ENCODE measurements at regions not wholly inside any gene's neighbourhood (a gene's known extent, or its start where the extent isn't known, plus 50 kb on each side); places are given as distances from the start of the nearest gene placed in this dataset.

DNA sequence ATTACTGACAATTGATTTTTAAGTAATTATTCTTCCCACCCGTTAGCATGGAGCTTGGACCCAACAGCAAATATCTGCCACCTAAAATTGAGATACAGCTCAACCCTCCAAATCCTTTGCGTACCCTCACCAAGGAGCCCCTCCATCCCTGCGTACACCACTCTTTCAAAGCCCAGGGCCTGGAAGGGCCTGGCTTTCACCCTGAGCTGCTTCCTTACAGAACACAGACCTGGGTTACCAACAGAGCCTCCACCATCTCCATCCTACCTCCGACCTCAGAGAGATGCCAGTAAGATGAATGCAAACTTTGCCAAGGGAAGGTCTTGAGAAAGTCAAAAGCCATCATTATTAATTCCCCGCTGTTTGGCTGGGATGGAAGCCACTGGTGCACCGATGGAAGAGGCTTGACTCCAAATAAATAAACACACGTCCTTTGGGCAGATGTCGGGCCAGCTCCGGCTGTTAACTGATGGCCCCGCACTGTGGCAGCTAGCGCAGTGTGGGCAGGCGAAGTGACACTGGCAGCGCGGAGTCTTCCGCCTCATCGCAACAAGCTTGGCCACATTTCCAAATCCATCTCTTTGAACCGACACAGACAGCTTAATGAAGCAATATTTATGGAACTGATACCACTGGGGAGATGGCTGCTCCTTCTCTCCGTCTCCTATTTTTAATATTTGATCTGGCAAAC lies 150.2 kb upstream of the VSTM2B start:
- no peak for DNase-seq

DNA sequence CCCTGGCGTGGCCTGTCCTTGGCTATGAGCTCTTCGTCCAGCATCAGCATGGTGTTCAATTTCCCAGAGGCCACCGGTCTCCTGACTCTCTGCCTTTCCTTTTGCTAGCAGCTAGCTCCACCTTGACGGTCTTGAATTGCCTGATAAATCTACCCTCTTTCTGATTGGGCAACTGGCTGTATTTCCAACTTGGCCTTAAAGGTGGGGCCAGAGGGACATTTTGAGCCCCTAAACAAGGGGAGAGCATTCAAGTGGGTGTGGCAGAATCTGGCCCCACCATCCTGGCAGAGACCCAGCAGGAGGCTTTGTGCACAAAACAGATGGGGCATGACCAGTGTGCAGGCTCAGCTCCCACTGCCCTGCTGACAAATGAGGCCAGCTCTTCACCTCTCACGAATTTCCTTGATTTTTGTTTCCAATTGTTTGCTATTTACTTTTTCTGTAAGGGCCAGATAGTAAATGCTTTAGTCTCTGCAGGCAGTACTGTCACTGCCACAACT lies 148.9 kb upstream of the VSTM2B start:
- DNase-seq: no peak

DNA sequence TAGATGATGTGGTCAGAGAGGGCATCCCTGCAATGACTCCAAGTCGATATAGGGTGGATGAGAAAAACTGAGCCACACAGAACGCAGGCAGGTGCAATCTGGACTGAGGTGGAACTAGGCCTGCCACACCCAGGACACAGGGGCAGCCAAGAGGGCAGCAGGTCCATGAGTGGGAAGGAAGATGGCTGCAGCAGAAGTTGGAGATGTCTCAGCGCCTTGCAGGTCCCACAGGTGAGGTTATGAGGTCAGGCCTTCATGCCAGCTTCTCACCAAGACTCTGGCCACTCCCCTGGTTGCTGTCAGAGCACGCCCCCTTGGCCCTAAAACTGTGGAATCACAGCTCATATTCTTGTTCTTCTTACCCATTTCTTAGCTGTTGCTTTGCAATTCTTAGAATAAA lies 147.7 kb upstream of the VSTM2B start:
- no peak for DNase-seq

DNA sequence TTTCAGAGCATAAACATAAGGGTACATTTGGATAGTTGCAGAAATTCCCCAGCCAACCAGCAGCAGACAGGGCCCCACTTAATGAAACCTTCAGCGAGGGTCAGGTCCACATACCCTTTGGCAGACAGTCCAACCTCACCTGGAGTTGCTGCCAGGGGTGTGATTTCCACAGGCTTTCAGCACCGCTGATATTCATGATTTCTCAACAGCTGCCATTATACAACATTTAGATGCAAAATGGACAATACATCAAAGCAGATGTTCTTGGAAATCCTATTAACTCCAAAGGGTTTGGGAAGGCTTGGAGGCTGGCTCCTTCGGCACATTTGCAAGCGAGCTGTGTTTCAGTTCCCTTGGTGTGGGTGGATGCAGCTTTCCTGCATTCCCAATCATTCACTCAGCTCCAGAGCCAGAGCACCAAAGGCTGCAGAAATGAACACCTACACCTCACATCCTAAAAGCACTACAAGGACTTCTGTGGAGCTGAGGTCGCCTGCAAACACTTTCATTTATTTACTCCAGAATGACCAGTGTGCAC lies 147.2 kb upstream of the VSTM2B start:
- no peak for DNase-seq

DNA sequence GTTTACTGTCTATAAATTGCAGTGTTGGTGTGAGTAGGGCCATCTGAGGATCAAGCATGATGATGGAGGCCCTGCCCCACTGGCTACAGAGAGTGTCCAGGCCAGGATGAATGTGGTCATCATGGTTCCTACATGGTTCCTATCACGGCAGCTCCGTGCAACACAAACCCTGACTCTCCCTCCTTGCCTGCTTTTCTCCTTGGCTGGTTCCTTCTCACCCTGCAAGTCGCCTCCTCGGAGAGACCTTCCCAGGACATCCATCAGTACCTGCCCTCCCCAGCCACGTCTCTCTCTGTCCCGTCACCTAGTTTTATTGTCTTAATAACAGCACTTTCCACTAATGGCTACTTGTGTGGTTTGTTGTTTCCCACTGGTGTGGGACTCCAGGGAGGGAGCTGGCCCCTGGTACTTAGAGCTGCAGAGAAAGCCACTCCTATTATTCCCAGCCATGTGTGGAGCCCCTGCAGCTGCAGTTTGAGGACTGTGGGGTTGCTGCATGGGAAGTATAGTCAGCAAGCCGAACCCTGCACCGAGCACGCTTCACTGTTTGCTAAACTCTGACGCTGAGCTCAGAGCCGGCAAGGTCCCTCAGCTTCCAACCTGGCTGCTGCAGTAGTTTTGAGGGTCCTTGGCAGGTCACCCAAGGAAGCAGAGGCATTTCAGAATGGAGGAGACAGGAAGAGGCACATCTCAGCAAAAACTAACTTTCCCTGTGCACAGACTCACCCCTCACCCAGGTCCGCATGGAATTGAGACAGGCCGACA lies 146.4 kb upstream of the VSTM2B start:
- no peak for DNase-seq

DNA sequence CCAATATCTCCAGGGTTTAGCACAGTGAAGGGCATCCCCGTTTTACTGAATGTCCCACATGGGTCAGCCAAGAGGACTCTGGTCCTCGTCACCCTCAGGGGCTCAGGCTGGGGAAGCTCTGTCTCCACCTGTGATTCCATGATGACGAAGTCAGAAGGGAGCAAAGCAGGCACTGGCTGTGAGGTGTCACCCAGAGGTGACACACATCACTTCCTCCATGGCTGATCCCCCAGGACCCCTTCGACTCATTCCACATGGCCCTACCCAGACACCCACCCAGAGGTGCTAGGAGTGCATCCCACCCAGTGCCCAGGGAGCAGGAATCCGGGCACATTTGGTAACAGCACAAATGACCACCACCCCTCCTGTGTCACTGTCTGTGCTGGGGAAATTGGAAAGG lies 145.2 kb upstream of the VSTM2B start:
- no peak for DNase-seq

DNA sequence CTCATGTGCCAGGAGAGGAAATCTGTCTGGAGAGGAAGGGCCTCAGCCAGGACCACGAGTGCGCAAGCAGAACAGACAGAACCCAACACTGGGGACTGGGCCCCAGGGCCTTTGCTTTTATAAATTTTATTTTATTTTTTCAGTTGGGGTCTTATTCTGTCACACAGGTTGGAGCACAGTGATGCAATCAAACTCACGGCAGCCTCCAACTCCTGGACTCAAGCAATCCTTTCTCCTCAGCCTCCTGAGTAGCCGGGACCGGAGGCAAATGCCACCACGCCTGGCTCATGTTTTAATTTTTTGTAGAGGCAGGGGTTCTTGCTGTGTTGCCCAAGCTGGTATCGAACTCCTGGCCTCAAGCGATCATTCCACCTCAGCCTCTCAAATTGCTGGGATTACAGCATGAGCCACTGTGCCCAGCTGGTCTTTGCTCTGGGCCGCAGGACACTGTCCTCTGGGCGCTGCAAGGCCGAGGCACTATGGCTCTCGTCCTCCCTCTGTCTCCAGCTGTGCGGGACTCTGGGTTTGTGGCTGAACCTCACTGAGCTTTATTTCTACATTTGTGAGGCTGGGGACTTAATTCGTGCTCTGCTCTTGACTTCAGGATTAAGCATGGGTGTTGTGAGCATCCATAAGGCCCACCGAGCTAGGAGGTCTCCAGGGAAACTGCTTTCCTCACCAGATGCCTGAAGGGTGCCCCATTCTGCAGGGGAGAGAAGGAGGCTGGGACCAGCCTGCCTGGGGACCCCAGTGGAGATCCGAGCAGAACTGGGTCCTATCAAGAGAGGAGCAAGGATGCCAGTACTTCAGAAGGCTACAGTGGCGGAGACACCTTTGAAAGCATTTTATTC lies 144.2 kb upstream of the VSTM2B start:
- no peak for DNase-seq

DNA sequence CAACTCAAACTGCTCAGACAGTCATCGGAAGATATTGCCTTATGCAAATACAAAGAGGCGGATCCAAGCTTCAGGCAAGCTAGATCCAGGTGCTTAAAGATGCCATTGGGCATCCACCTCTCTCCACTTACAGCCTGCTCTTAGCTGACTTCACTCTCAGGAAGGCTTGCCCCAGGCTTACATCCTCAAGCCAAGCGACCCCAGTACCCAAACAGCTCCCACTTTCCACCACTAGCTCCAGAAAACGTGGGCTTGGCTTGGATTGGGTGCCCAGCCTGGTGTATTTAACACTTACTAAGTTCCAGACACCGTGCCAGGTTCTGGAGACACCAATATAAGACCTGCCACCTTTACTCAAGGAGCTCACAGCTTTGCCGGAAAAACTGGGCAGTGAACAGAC lies 142.1 kb upstream of the VSTM2B start:
- no peak for DNase-seq

DNA sequence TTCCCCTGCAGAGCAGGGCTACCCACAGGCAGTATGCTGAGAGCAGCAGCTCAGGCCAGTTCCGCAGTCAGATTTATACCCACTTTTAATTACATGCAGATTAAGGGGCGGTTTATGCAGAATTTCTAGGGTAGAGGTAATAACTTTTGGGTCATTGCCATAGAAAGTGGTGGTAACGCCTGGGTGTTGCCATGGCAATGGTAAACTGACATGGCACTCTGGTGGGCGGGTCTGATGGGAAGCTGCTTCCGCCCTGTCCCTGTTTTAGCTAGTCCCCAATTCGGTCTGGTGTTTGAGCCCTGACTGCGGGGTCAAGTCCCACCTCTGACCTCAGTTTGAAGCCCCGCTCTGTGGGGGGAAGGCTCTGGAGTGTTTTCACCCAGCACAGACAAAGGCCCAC lies 141.1 kb upstream of the VSTM2B start:
- no peak for DNase-seq

DNA sequence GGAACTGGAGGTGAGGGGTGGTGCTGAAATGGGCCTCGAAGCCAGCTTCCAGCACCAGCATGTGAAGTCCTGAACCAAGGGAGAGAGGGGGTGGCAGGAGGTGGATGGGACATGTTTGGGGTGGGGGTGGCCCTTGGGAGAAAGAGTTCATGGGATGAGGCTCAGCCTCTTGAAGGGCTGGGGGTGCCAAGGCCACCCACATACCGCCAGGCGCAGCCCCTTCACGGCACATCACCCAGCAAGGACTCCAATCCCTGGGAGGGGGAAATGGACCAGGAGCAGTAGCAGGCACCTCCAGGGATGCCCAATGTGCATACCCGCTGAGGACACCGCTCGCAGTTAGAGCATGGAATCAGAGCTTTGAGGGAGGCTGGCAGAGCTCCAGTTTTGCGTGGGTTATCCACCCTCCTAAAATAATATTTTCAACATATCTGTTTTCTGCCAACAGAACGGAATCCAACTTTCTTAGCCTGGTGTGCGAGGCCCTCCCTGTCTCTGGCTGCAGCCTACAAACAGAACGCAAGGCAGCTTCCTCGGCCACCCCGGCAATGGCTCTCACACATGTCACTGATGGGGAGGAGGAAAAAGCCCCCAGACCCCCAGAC lies 140.5 kb upstream of the VSTM2B start:
- DNase-seq: no peak

DNA sequence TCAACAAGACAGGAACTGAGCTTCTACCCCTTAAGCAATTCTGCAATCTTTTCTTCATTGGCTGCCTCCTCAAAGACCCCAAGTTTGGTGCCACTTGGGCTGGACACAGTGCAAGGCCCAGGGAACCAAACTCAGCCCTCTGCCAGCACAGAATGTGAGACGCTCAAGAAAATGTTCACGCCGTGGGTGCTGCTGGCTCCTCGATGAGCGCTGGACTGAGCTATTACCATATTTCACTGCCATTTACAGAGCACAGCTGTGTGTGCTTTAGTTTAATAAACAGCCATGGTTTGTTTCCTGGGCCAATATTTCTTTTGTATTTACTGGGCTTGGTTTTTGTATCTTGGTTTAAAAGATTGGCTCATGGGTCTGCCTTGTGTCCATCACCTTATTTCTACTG lies 138.8 kb upstream of the VSTM2B start:
- DNase-seq: no peak

DNA sequence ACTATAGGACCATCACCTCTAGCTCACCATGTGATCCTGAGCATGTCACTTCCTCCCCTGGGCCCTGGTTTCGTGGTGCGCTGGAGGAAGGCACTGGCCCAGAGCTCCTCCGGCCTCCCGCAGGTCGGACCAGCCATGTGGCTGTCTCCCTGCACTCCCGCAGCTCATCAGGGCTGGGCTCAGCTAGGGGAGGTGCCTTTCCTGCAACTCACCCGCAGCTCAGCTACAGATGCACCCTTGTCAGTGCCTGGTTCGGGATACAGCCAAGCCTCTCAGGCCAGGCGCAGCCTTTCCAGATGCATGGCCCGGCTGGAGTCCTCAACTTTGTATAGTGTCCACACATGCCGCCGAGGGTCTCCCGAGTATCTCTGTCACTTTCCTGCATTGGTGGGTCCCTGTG lies 138.2 kb upstream of the VSTM2B start:
- no peak for DNase-seq

DNA sequence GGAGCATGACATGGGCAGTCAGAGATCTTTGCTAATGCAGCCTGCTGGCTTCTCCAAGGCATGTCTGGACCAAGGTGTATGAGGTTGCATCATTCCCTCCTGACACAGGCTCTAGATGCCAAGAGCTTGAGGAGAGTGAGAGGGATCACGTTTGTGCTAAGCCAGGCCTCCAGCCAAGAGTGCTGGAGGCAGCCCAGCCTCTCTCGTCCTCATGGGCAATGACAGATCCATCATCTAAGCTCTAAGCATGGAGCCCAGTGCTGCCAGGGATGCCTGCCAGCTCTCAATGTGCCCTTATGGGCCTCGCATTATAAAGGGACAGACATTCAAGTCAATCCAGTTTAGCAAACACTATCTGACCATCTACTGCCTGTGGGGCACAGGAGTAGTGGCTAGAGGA lies 136.3 kb upstream of the VSTM2B start:
- DNase-seq: no peak

DNA sequence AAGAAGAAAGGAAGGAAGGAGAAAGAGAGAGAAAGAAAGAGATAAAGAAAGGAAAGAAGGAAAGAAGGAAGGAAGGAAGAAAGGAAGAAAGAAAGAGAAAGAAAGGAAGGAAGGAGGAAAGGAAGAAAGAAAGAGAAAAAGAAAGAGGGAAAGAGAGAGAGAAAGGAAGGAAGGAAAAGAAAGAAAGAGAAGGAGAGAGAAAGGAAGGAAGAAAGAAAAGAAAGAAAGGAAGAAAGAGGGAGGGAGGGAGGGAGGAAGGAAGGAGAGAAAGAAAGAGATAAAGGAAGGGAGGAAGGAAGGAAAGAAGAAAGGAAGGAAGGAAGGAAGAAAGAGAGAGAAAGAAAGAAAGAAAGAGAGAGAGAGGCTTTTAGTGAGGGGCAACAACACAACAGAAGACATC lies 135.1 kb upstream of the VSTM2B start:
- no peak for DNase-seq

DNA sequence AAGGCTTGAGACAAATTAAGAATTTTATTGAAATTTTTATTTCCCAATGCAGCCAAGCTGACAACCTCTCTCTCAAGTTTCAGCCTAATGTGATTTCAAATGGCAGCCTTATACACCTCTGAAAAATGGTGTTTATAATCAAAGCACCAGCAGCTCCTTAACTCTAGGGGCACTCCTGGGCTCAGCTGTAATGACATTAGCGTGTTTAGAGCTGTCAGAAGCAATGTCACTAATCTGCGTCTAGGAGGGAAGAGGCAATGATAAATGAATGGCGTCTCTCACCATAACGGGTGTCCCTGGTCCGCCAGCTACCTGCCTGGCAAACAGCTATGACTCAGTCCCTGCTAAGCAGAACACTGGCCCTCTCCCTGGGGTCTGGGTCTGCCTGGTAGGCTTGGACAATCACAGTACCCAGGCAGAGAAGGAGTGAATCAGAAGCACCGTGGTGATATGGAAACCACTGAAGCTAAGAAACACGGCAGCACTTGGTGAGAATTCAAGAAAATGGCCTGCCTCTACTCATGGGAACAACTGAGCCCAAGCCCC lies 131.8 kb upstream of the VSTM2B start:
- no peak for DNase-seq

DNA sequence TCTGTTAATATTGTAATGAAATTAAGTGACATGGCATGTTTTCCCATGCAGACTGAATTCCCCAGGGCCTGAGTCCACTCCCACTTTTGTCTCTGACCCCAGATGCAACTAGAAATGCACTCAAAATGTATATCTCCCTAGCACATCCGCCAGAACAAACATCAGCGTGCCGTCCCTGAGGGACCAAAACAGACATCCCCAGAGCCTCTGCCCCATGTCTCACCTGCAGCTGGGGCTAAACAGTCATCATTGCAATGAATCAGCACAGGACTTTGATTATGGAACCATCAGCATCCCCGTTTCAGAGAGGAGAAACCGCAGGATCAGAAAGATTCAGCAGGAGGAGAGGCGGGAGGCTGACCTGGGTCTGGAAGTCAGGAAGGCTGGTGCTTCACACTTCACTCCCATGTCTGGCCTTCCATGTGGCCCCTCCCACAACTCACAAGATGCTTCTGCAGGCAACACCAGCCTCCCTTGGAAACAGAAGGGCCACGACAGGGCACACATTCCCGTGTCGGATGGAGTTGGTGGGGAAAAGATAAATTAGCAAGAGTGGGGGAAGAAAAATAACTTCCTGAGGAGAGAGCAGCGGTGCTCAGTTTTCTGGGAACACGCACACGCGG lies 130.6 kb upstream of the VSTM2B start:
- DNase-seq: no peak

DNA sequence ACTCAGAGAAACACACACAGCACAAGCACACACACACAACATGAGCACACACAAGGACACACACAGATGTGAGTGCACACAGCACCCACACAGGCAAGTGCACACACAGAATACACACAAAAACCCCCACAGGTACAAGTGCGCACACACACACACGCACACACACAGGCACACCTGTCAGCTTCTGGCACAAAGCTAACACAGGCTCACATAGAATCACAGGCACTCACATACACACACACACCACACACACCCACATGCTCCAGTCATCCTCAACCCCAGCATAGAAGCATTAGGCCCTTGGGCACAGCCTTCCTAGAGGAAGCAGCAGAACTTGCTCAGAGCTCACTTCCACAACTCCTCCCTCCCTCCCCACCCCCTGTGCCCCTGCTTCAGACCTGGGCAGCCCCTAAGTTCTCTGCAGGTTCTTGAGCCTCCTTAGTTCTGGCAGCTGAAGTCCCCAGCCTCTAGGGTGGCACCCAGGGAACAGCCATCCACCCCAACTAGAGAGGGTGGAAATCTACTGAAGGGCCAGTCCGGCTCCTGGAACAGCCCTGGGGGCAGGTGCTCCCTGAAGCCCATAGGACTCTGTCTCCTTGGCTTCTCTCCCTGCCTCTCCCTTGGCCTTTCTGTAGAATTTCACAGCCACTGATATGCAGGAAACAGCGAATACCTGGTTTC lies 129.9 kb upstream of the VSTM2B start:
- DNase-seq: no peak

DNA sequence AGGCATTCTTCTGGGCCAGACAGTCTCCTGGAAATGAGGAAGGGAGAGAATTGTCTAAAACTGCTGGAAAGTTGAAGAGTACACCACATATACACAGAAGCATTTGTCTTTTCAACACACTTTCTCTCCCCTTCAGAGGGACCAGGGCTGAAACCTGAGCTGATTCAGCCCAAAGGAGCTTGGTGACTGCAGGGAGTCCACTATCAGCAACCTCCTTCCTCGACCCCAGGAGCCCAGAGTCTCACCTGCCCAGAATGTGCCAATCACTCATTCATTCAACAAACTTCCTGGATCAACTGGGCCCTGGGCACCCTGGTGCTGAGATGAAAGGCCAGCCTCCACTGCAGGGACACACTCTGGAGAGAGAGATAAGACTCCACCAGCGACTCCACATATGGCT lies 128.9 kb upstream of the VSTM2B start:
- no peak for DNase-seq

DNA sequence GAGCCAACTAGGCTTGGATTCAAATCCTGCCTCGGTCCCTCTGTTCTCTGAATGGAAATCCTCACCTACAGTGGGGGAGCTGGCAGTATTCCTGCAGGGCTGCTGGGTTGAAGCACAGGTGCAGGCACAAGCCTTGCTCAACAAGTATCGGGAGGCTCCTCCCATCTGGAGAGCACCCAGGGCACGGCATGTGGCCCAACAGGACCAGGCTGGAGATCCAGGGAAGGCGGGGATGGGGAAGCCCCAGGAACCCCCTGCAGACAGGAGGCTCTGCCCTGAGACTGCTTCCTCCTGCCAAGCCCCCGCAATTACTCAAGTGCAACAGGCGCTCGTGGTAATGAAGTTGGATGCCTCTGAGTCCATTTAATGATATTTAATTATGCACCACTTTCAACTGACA lies 128.0 kb upstream of the VSTM2B start:
- no peak for DNase-seq

DNA sequence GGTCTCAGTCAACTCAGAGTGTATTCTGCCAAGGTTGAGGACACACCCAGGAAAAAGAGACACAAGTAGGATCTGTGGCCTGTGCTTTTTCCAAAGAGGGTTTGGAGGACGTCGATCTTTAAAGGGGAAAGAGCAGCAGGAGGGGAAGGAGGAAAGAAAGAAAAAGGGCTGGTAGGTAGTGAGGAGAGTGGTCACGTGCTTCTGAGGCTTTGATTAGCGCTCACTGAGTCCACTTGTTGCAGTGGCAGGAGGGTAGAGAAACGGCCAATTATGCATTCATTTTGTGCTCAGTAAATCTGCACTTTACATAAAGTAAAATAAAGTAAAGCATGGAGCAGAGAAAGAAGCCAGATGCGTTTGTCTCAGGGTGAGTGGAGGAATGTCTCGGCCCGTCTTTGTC lies 126.0 kb upstream of the VSTM2B start:
- no peak for DNase-seq

DNA sequence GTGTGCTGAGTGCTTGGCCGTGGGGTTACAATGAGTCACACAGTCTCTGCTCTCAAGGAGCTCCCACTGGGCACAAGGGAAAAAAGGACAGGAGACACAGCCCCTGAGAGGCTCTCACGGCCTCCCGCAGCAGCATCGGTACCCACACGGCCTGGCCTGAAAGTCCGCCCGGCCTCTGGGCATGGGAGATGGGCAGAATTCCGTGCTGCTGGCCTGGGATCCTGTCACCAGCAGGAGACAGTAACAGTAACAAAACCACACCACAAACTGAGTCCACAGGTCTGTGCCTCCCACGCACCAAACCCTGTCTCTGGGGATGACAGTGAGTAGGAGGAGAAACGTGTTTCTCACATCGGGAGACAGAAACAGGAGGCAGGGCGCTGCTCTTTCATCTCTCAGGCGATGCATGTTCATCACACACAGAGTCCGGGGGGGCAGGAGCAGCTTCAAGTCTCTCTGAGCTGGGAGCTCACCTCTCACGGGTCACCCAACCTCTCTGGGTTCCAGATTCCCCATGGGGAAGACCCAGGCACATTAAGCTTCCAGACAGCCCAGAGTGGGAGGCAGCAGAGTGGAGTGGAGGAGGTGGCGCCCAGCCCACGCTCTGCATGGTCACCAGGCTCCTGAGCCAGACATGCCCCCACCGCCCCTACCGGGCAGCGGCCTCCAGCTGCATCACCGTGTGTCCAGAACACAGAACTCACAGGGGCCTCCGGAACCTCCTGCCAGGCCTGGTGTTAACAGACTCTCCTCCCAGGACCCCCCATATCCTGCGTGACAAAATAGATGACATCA lies 124.7 kb upstream of the VSTM2B start:
- DNase-seq: no peak
